ENCODE measurements at regions not wholly inside any gene's neighbourhood (a gene's known extent, or its start where the extent isn't known, plus 50 kb on each side); places are given as distances from the start of the nearest gene placed in this dataset.

- no peak for DNase-seq
- no peak for TF ChIP-seq CTCF (IDR thresholded peaks at IDR 0.05)
- Mint-ChIP-seq H3K4me1 (no peaks in the 10 kb centered on the region), H3K9me3 (peaks cover 0 to 2% (median 0%) of the 10 kb centered on the region in 7 donors), H3K4me3 (no peak overlapping the region), H3K27me3 (ENCODE audit: low read depth in 3 of 3) (no peaks in the 10 kb centered on the region), H3K36me3 (no peaks in the 10 kb centered on the region), H3K27ac (no peak overlapping the region)
- no peak overlapping the region for H3K4me2 ChIP-seq (replicated peaks; ENCODE audit: extremely low read depth, low read length, poor library complexity, severe bottlenecking)
- H4K20me1 ChIP-seq (ENCODE audit: insufficient read depth, low read length), result no peaks in the 10 kb centered on the region
- no peaks in the 10 kb centered on the region for H3K9me3 ChIP-seq (replicated peaks in 1 of 2; ENCODE audit: control insufficient read depth in 1 of 2, insufficient read depth in 1 of 2, low read length in 2 of 2)
- H2AFZ ChIP-seq (ENCODE audit: insufficient read depth, low read depth, low read length, poor library complexity, severe bottlenecking), result no peak overlapping the region
- H3K27me3 ChIP-seq (ENCODE audit: control insufficient read depth in 2 of 2, insufficient read depth in 2 of 2, low read length in 2 of 2), result no peaks in the 10 kb centered on the region
- no peaks in the 10 kb centered on the region for H3K36me3 ChIP-seq (replicated peaks in 1 of 2; ENCODE audit: control insufficient read depth in 1 of 2, insufficient read depth in 2 of 2, low read length in 2 of 2)
- H3K4me1 ChIP-seq (ENCODE audit: control insufficient read depth in 1 of 2, insufficient read depth in 2 of 2, low read length in 2 of 2), result no peaks in the 10 kb centered on the region
- H3K4me3 ChIP-seq (replicated peaks in 1 of 3; ENCODE audit: low read depth in 2 of 3, low read length in 3 of 3), result no peak overlapping the region
- H3K79me2 ChIP-seq (ENCODE audit: insufficient read depth, low read length), result no peaks in the 10 kb centered on the region
- intact Hi-C loops (cut with micrococcal nuclease), result no loop called here
- no peak overlapping the region for H3K27ac ChIP-seq (ENCODE audit: low read depth in 1 of 2, low read length in 2 of 2)
- no peak overlapping the region for H3K9ac ChIP-seq (ENCODE audit: insufficient read depth, low read length, poor library complexity, severe bottlenecking)
Observed at GRCh38 chr5:99901972-99902371, 633.2 kb upstream of the FAM174A start.

- Histone ChIP-seq H3K36me3 (replicated peaks in 1 of 2; ENCODE audit: control insufficient read depth in 1 of 2, insufficient read depth in 2 of 2, low read length in 2 of 2) (no peaks in the 10 kb centered on the region), H3K79me2 (ENCODE audit: insufficient read depth, low read length) (no peaks in the 10 kb centered on the region), H3K27ac (ENCODE audit: low read depth in 1 of 2, low read length in 2 of 2) (no peak overlapping the region), H4K20me1 (ENCODE audit: insufficient read depth, low read length) (no peaks in the 10 kb centered on the region), H2AFZ (ENCODE audit: insufficient read depth, low read depth, low read length, poor library complexity, severe bottlenecking) (no peak overlapping the region), H3K4me3 (replicated peaks in 1 of 3; ENCODE audit: low read depth in 2 of 3, low read length in 3 of 3) (no peak overlapping the region), H3K9me3 (replicated peaks in 1 of 2; ENCODE audit: control insufficient read depth in 1 of 2, insufficient read depth in 1 of 2, low read length in 2 of 2) (no peaks in the 10 kb centered on the region), H3K9ac (ENCODE audit: insufficient read depth, low read length, poor library complexity, severe bottlenecking) (no peak overlapping the region), H3K4me2 (replicated peaks; ENCODE audit: extremely low read depth, low read length, poor library complexity, severe bottlenecking) (no peak overlapping the region), H3K27me3 (ENCODE audit: control insufficient read depth in 2 of 2, insufficient read depth in 2 of 2, low read length in 2 of 2) (no peaks in the 10 kb centered on the region), H3K4me1 (ENCODE audit: control insufficient read depth in 1 of 2, insufficient read depth in 2 of 2, low read length in 2 of 2) (no peaks in the 10 kb centered on the region)
- no peak for TF ChIP-seq CTCF (IDR thresholded peaks at IDR 0.05)
- DNase-seq, result no peak
- peaks cover 0 to 4% (median 0%) of the 10 kb centered on the region in 7 donors for H3K9me3 Mint-ChIP-seq
- no peaks in the 10 kb centered on the region for H3K4me1 Mint-ChIP-seq
- no peak overlapping the region for H3K4me3 Mint-ChIP-seq
- H3K27me3 Mint-ChIP-seq (ENCODE audit: low read depth in 3 of 3), result no peaks in the 10 kb centered on the region
- H3K36me3 Mint-ChIP-seq, result no peaks in the 10 kb centered on the region
- H3K27ac Mint-ChIP-seq, result no peak overlapping the region
- WGBS (ENCODE audit: insufficient coverage), result no CpG with 5 or more reads among the region's 1 CpG
- intact Hi-C loops (cut with micrococcal nuclease), result no loop called here
Observed at GRCh38 chr5:99900302-99900852, 634.8 kb upstream of the FAM174A start.
